HepG2 (cell line): ENCODE measurements at regions not wholly inside any gene's neighbourhood (a gene's known extent, or its start where the extent isn't known, plus 50 kb on each side); places are given as distances from the start of the nearest gene placed in this dataset.

Experiments used
- ATAC-seq: fragments of 200-7000 bp; cut with Tn5 transposase; 3 replicates; pipeline ENCODE4 v1.9.1; 2020; ENCODE audit warnings: mild to moderate bottlenecking, moderate library complexity
- BruUV-seq: library from RNA; stranded (reverse); fragments of 400-500 nt; replicated peaks from 2 replicates; lab custom pipeline; 2021; lab: Mats Ljungman, UMichigan
- CTCF ChIA-PET: fragments of 300-600 bp; formaldehyde crosslinking; extraction: SDS; loops from one replicate; lab custom pipeline; 2021; ENCODE audit warnings: low total read pairs, inconsistent platforms, low intra/inter-chr PET ratio; lab: Yijun Ruan, JAX
- POLR2A ChIA-PET: fragments of 350-600 bp; sonication (Branson Sonifier 250); formaldehyde crosslinking; loops from one replicate; lab custom pipeline; 2020; ENCODE audit warnings: antibody characterized with exemption, inconsistent platforms; lab: Yijun Ruan, JAX
- DNase-seq: peaks from one replicate; pipeline ENCODE4 v3.0.0-alpha.2; 2015; ENCODE audit warnings: low spot score
- FAIRE-seq: peaks from 3 replicates; lab custom pipeline; 2011; peaks lifted over from hg19 to GRCh38; lab: Jason Lieb, UNC
- H2AFZ ChIP-seq: one replicate; pipeline ENCODE4 v1.6.1; 2011; ENCODE audit warnings: low read length, inconsistent platforms
- H3K27ac ChIP-seq: fragments of 300-600 bp; 3 replicates; pipeline ENCODE4 v1.8.0; 2011; ENCODE audit warnings: mixed run types, mild to moderate bottlenecking, mixed read lengths, low read length, inconsistent platforms; ENCODE audit not compliant: insufficient read depth; ENCODE audit errors: extremely low read length
- H3K27me3 ChIP-seq, 2 experiments: fragments of 200-600 bp in 1 of 2; 2 replicates in 1 of 2; 3 replicates in 1 of 2; pipeline versions ENCODE4 v1.6.0 to v1.8.0; 2011; ENCODE audit warnings: low read length in 2 of 2, mild to moderate bottlenecking in 2 of 2, moderate library complexity in 2 of 2, inconsistent platforms in 1 of 2; ENCODE audit not compliant: insufficient read depth in 2 of 2, control insufficient read depth in 1 of 2
- H3K36me3 ChIP-seq, 2 experiments: fragments of 200-600 bp in 1 of 2; replicated peaks in 1 of 2; 2 replicates in 1 of 2; 3 replicates in 1 of 2; pipeline versions ENCODE4 v1.5.1 to v1.8.0; 2011; ENCODE audit warnings: low read length in 2 of 2, inconsistent platforms in 1 of 2; ENCODE audit not compliant: insufficient read depth in 2 of 2, control insufficient read depth in 1 of 2
- H3K4me1 ChIP-seq: 2 replicates; pipeline ENCODE4 v1.5.1; 2012; ENCODE audit warnings: low read length, inconsistent platforms; ENCODE audit not compliant: insufficient read depth
- H3K4me2 ChIP-seq: 2 replicates; pipeline ENCODE4 v1.6.0; 2011; ENCODE audit warnings: low read depth, low read length, inconsistent platforms
- H3K4me3 ChIP-seq, 3 experiments: fragments of 200-600 bp in 1 of 3; sonication (generic), shearing (Covaris generic) in 1 of 3; replicated peaks in 1 of 3; 2 replicates each; pipeline ENCODE4 v1.5.1; 2011 to 2016; ENCODE audit warnings: low read length in 3 of 3, inconsistent platforms in 2 of 3, low read depth in 2 of 3, mild to moderate bottlenecking in 2 of 3, control low read depth in 1 of 3, mixed read lengths in 1 of 3; ENCODE audit not compliant: insufficient read depth in 1 of 3
- H3K79me2 ChIP-seq: one replicate; pipeline ENCODE4 v1.6.1; 2011; ENCODE audit warnings: low read length, inconsistent platforms; ENCODE audit not compliant: insufficient read depth
- H3K9ac ChIP-seq: 2 replicates; pipeline ENCODE4 v1.6.0; 2011; ENCODE audit warnings: mild to moderate bottlenecking, low read depth, low read length, inconsistent platforms; ENCODE audit not compliant: insufficient read depth
- H3K9me3 ChIP-seq: 2 replicates; pipeline ENCODE4 v1.5.1; 2012; ENCODE audit warnings: mild to moderate bottlenecking, low read length
- H4K20me1 ChIP-seq: 2 replicates; pipeline ENCODE4 v1.6.0; 2011; ENCODE audit warnings: inconsistent platforms, mild to moderate bottlenecking, low read length, moderate library complexity; ENCODE audit not compliant: insufficient read depth
- CCDC6 ChIP-seq: sonication (generic); formaldehyde crosslinking; IDR thresholded peaks from 2 replicates; pipeline ENCODE4 v1.8.1; 2022; ENCODE audit warnings: mild to moderate bottlenecking, missing genetic modification reagents, moderate library complexity
- GFI1 ChIP-seq: sonication (generic); formaldehyde crosslinking; IDR thresholded peaks from 2 replicates; pipeline ENCODE4 v1.5.0; 2020; ENCODE audit warnings: missing genetic modification reagents, mild to moderate bottlenecking, borderline replicate concordance
- NFYC ChIP-seq: IDR thresholded peaks from 2 replicates; pipeline ENCODE4 v1.6.1; 2016; ENCODE audit warnings: missing genetic modification reagents, missing compliant biosample characterization
- PHB2 ChIP-seq: fragments of 450-650 bp; IDR thresholded peaks from 2 replicates; pipeline ENCODE4 v1.6.1; 2018; ENCODE audit not compliant: partially characterized antibody
- ZMYM4 ChIP-seq: sonication (generic); formaldehyde crosslinking; IDR thresholded peaks from 2 replicates; pipeline ENCODE4 v1.8.1; 2023; ENCODE audit warnings: mild to moderate bottlenecking, missing genetic modification reagents
- ZNF572 ChIP-seq: sonication (generic); formaldehyde crosslinking; IDR thresholded peaks from 2 replicates; pipeline ENCODE4 v1.5.1; 2020; ENCODE audit warnings: mild to moderate bottlenecking, missing genetic modification reagents
- ZNF614 ChIP-seq: IDR thresholded peaks from 2 replicates; pipeline ENCODE4 v1.6.1; 2018; ENCODE audit warnings: missing biosample characterization, missing genetic modification reagents, inconsistent platforms, borderline replicate concordance
- ZNF761 ChIP-seq: sonication (generic); formaldehyde crosslinking; conservative IDR thresholded peaks from 2 replicates; pipeline ENCODE4 v1.4.0; 2020; ENCODE audit warnings: mild to moderate bottlenecking, missing genetic modification reagents
- ZNF83 ChIP-seq: sonication (generic); formaldehyde crosslinking; IDR thresholded peaks from 2 replicates; pipeline ENCODE4 v1.4.0; 2020; ENCODE audit warnings: missing genetic modification reagents, mild to moderate bottlenecking, borderline replicate concordance
- WGBS: methylation state at CpG from one replicate; pipeline ENCODE4 v1.1.6; 2017; ENCODE audit warnings: low lambda C conversion rate; 5-methylcytosine and 5-hydroxymethylcytosine counted together
- in situ Hi-C: cut with HindIII; loops from 2 replicates; pipeline ENCODE4 v1.10.0; 2017; ENCODE audit warnings: low pct_unique_long_range_greater_than_20kb; ENCODE audit not compliant: extremely low pct_ligation_motif_present
- intact Hi-C: fragments of 100-400 bp; cut with micrococcal nuclease; formaldehyde crosslinking; loops from one replicate; pipeline ENCODE4 v1.10.0; 2022; ENCODE audit not compliant: unreplicated experiment
- TF ChIP-seq, protein P1 (sequence below): sonication (generic); formaldehyde crosslinking; conservative IDR thresholded peaks from 2 replicates; pipeline ENCODE4 v1.8.0; 2022; ENCODE audit warnings: missing genetic modification reagents
- TF ChIP-seq, protein P2 (sequence below): sonication (generic); formaldehyde crosslinking; IDR thresholded peaks from 2 replicates; pipeline ENCODE4 v1.4.0; 2020; ENCODE audit warnings: missing genetic modification reagents
- TF ChIP-seq, protein P3 (sequence below): IDR thresholded peaks from 2 replicates; pipeline ENCODE4 v1.6.1; 2016; ENCODE audit warnings: mild to moderate bottlenecking
- TF ChIP-seq, protein P4 (sequence below): sonication (generic); formaldehyde crosslinking; IDR thresholded peaks from 2 replicates; pipeline ENCODE4 v1.4.0; 2020; ENCODE audit warnings: missing genetic modification reagents
- TF ChIP-seq, protein P5 (sequence below): IDR thresholded peaks from 2 replicates; pipeline ENCODE4 v1.6.1; 2016

DNA sequence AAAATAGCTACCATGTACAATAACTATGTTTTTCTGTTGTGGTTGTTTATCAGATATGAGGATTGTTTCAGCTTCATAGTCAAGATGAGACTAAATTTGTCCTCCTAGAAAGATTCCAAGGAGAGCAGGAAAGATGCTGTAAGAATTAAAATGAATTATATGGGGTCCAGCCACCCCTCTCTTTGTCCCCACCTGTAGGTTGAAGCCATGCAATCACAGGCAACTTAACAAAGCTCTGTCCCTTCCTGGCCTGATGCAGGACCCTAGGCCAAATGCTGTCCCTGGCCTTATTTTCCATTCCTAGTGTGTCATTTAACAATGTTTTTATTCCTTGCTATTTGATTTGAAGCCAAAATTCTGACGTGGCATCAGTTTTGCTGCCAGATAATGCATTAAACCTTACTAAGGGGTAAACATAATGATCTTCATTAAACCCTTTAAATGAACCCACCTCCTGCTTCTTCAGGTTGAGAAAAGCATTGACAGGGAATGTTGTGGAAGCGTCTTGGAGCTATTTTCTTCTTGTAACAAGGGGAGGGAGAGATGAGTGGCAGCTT lies 240.9 kb upstream of the ZNF521 start:
- no peaks in the 10 kb centered on the region for H3K36me3 ChIP-seq
- H2AFZ ChIP-seq: no peak overlapping the region
- POLR2A ChIA-PET: no interaction called here
- H3K4me3 ChIP-seq: no peak overlapping the region
- TF ChIP-seq, protein P1, sequence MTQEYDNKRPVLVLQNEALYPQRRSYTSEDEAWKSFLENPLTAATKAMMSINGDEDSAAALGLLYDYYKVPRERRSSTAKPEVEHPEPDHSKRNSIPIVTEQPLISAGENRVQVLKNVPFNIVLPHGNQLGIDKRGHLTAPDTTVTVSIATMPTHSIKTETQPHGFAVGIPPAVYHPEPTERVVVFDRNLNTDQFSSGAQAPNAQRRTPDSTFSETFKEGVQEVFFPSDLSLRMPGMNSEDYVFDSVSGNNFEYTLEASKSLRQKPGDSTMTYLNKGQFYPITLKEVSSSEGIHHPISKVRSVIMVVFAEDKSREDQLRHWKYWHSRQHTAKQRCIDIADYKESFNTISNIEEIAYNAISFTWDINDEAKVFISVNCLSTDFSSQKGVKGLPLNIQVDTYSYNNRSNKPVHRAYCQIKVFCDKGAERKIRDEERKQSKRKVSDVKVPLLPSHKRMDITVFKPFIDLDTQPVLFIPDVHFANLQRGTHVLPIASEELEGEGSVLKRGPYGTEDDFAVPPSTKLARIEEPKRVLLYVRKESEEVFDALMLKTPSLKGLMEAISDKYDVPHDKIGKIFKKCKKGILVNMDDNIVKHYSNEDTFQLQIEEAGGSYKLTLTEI (CRISPR knock-in tag): no peak
- TF ChIP-seq ZNF761 (CRISPR knock-in tag) (no peak), PHB2 (no peak), NFYC (CRISPR knock-in tag) (no peak), GFI1 (no peak), ZNF572 (CRISPR knock-in tag) (no peak), ZMYM4 (CRISPR knock-in tag) (no peak), CCDC6 (CRISPR knock-in tag) (no peak), ZNF614 (no peak), ZNF83 (CRISPR knock-in tag) (no peak)
- TF ChIP-seq, protein P2, sequence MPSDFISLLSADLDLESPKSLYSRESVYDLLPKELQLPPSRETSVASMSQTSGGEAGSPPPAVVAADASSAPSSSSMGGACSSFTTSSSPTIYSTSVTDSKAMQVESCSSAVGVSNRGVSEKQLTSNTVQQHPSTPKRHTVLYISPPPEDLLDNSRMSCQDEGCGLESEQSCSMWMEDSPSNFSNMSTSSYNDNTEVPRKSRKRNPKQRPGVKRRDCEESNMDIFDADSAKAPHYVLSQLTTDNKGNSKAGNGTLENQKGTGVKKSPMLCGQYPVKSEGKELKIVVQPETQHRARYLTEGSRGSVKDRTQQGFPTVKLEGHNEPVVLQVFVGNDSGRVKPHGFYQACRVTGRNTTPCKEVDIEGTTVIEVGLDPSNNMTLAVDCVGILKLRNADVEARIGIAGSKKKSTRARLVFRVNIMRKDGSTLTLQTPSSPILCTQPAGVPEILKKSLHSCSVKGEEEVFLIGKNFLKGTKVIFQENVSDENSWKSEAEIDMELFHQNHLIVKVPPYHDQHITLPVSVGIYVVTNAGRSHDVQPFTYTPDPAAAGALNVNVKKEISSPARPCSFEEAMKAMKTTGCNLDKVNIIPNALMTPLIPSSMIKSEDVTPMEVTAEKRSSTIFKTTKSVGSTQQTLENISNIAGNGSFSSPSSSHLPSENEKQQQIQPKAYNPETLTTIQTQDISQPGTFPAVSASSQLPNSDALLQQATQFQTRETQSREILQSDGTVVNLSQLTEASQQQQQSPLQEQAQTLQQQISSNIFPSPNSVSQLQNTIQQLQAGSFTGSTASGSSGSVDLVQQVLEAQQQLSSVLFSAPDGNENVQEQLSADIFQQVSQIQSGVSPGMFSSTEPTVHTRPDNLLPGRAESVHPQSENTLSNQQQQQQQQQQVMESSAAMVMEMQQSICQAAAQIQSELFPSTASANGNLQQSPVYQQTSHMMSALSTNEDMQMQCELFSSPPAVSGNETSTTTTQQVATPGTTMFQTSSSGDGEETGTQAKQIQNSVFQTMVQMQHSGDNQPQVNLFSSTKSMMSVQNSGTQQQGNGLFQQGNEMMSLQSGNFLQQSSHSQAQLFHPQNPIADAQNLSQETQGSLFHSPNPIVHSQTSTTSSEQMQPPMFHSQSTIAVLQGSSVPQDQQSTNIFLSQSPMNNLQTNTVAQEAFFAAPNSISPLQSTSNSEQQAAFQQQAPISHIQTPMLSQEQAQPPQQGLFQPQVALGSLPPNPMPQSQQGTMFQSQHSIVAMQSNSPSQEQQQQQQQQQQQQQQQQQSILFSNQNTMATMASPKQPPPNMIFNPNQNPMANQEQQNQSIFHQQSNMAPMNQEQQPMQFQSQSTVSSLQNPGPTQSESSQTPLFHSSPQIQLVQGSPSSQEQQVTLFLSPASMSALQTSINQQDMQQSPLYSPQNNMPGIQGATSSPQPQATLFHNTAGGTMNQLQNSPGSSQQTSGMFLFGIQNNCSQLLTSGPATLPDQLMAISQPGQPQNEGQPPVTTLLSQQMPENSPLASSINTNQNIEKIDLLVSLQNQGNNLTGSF: no peak
- TF ChIP-seq, protein P3, sequence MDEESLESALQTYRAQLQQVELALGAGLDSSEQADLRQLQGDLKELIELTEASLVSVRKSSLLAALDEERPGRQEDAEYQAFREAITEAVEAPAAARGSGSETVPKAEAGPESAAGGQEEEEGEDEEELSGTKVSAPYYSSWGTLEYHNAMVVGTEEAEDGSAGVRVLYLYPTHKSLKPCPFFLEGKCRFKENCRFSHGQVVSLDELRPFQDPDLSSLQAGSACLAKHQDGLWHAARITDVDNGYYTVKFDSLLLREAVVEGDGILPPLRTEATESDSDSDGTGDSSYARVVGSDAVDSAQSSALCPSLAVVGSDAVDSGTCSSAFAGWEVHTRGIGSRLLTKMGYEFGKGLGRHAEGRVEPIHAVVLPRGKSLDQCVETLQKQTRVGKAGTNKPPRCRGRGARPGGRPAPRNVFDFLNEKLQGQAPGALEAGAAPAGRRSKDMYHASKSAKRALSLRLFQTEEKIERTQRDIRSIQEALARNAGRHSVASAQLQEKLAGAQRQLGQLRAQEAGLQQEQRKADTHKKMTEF (CRISPR knock-in tag): no peak
- TF ChIP-seq, protein P4, sequence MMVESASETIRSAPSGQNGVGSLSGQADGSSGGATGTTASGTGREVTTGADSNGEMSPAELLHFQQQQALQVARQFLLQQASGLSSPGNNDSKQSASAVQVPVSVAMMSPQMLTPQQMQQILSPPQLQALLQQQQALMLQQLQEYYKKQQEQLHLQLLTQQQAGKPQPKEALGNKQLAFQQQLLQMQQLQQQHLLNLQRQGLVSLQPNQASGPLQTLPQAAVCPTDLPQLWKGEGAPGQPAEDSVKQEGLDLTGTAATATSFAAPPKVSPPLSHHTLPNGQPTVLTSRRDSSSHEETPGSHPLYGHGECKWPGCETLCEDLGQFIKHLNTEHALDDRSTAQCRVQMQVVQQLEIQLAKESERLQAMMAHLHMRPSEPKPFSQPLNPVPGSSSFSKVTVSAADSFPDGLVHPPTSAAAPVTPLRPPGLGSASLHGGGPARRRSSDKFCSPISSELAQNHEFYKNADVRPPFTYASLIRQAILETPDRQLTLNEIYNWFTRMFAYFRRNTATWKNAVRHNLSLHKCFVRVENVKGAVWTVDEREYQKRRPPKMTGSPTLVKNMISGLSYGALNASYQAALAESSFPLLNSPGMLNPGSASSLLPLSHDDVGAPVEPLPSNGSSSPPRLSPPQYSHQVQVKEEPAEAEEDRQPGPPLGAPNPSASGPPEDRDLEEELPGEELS (CRISPR knock-in tag): no peak
- TF ChIP-seq, protein P5, sequence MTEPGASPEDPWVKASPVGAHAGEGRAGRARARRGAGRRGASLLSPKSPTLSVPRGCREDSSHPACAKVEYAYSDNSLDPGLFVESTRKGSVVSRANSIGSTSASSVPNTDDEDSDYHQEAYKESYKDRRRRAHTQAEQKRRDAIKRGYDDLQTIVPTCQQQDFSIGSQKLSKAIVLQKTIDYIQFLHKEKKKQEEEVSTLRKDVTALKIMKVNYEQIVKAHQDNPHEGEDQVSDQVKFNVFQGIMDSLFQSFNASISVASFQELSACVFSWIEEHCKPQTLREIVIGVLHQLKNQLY (CRISPR knock-in tag): no peak
- ATAC-seq (no peak), FAIRE-seq (no peak), DNase-seq (no peak)
- intact Hi-C loops: no loop called here
- H3K79me2 ChIP-seq: no peaks in the 10 kb centered on the region
- no TSS peak for BruUV-seq
- 2% methylated on average over 2 of the region's 2 CpGs for WGBS
- H3K4me2 ChIP-seq: no peak overlapping the region
- in situ Hi-C loops: no loop called here
- no peaks in the 10 kb centered on the region for H4K20me1 ChIP-seq
- H3K27me3 ChIP-seq: no peaks in the 10 kb centered on the region
- peaks cover 9% of the 10 kb centered on the region for H3K9me3 ChIP-seq
- no peak overlapping the region for H3K9ac ChIP-seq
- H3K4me1 ChIP-seq: no peaks in the 10 kb centered on the region
- CTCF ChIA-PET: no interaction called here
- no peak overlapping the region for H3K27ac ChIP-seq
